CD4-positive, alpha-beta T cell treated with Interleukin-15 for 4 hours (primary cell): ENCODE measurements at regions not wholly inside any gene's neighbourhood (a gene's known extent, or its start where the extent isn't known, plus 50 kb on each side); places are given as distances from the start of the nearest gene placed in this dataset.

Experiments used
- DNase-seq: peaks from one replicate; pipeline ENCODE4 v3.0.0-alpha.2; 2020; ENCODE audit warnings: low spot score

- no peak for DNase-seq
These were observed 128.7 kb upstream of the ATP6AP2 start for GRCh38 chrX:40452031-40452430.

GRCh38 chrX:40449956-40450706 is 130.6 kb upstream of the ATP6AP2 start:
- DNase-seq, result no peak

GRCh38 chrX:40449396-40449795 is 131.4 kb upstream of the ATP6AP2 start:
- no peak for DNase-seq

- DNase-seq, result no peak
These were observed 132.0 kb upstream of the ATP6AP2 start for GRCh38 chrX:40448793-40449192.

GRCh38 chrX:40446921-40447320 is 133.8 kb upstream of the ATP6AP2 start:
- no peak for DNase-seq

DNA sequence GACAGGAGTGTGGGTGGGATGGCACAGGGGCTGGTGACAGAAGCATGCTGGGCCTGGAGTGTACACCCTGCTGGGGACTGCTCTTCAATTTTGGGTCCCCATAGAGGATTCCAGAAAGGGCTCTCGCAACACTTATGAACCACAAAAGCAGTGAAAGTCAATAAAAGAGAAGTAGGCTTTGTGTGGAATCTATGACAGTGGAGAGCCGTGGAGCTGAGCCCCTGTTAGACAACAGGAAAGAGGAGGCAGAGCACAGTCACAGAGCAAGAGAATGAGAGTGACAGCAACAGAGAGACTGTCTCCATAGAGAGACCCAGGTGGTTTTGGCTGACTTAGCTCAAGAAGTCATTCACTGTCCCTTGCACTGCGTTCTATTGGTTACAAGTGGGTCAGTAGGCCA is 135.1 kb upstream of the ATP6AP2 start:
- no peak for DNase-seq

DNA sequence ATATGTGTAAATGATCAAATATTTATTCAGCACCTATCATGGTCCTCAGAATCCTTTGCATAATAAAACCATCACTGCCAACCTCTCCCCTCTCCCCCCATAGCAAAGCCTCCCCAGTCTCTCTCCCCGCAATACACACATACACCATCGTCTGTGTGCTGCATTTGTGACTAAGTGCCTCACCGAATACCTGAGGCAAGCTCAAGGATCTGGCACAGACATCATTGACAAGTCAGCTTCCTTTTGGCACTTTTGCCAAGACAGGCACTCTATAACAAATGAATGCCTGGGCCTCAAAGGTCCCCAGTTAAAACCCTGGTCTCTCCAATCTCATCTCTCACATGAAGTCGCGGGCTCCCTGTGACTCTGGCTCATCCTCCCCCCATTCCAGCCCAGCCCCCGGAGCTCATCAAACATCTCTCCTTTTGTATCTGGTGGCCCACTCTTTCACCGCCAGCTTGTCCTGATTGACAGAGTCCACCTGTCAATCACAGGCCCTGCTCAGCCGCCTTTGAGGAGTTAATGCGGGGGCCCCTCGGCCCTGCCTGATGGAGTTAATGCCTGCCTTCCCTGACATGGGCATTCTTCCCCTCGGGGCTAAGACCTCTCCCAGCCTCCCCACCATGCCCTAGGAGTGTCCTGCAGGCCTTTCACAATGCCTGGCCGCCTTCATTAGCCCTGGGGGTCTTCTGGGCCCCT is 135.8 kb upstream of the ATP6AP2 start:
- DNase-seq, result no peak

DNA sequence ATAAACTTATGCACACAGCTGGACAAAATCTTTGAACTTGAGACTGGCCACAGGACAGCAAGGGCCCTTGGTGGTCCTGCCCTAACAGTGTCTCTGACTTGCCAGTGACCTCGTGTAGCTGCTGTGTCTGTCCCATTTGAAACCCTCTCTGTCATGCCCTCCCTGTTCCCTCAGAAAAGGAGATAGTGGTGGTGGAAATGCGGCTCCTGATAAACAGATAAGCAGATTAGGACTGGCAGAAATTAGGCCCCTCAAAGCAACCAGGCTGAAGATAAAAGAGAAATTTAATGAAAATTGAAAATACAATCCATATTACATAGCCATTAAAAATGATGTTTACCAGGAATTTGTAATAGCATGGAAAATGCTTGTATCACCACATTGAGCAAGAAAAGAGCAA is 136.6 kb upstream of the ATP6AP2 start:
- no peak for DNase-seq

- DNase-seq, result no peak
These were observed 139.9 kb upstream of the ATP6AP2 start for GRCh38 chrX:40440866-40441265.

DNA sequence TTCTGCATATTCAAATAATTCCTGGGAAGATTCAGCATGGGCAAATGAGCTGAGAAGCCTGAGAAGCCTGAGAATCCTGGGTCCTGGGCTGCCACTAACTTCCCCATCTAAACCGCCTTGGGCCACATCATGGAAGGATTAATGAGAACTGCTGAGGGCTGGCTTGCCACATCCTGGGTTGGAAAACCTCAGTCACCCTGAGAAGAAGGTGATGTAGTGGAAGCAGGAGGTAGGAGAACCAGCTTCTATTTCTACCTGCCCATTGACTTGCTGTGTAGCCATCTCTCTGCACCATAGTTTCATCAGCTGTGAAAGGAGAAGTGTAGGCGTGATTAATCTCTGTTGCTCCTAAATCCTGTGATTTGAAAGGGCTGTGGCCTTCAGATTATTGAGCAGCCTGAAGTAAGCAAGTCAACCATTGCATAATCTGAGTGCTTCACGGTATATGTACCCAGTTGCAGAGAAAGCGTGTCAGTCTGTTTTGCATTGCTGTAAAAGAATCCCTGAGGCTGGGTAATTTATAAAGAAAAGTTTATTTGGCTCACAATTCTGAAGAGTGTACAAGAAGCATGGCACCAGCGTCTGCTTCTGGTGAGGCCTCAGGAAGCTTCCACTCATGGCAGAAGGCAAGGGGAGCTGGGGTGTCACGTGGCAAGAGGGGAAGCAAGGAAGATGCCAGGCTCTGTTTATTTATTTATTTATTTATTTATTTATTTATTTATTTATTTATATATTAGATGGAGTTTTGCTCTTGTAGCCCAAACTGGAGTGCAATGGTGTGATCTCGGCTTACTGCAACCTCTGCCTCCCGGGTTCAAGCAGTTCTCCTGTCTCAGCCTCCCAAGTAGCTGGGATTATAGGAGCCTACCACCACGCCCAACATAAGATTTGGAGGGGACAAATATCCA is 140.9 kb upstream of the ATP6AP2 start:
- no peak for DNase-seq

DNA sequence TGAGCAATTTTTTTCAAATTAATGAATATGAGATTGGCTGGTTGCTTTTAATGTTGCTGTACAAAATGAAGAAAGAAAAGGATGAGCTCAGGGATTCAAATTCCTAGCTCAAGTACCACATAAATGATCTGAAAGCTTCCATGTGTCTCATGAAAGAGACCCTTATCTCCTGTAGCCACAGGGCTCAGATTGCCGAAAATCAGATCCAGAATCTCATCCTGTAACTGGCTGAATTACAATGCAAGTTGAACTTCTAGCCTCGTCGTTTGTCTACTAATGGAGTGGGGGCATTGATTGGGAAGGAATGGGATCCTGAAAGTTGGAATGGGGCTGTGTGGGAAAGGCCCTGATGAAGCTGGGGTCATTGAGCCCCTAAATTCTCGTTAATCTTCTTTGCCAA is 143.4 kb upstream of the ATP6AP2 start:
- no peak for DNase-seq

GRCh38 chrX:40434947-40435346 is 145.8 kb upstream of the ATP6AP2 start:
- no peak for DNase-seq

GRCh38 chrX:40434443-40434842 is 146.3 kb upstream of the ATP6AP2 start:
- no peak for DNase-seq

DNA sequence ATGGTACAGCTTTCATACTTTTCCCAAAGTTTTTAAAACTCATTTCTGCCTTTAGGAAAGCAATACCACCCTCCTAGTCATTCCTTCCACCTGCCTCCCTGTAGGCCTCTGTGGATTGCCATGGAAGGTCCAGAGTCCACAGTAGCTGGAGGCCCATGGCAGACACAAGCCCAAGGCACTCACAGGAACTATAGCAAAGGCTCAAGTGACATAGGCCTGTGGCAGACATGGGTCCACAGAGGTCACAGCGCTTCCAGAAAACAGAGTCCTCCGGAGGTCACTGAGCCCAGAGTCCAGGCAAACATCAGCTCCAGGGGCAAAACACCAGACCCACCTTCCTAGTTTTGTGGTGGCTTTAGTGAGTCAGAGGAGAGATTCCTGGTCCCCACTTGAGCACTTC is 147.6 kb upstream of the ATP6AP2 start:
- no peak for DNase-seq

- no peak for DNase-seq
These were observed 156.5 kb upstream of the ATP6AP2 start for GRCh38 chrX:40424259-40424658.

DNA sequence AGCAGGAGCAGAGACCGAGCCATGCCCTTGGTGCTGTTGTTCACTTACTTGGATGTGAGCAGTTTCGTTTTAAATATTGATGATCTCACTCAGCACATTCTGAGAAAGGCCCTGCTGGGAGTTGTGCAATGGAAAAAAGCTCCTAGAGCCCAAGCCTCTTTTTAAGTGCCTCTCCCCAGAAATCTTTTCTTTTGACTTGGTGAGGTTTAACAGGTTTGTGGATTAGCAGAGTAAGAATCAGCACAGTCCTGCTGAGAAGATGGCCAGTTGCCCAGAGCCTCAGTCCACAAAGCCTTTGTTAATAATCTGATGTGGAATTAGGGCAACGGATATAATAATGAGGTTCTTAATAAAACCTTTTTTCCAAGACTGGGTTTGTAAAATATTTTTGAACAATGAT is 157.5 kb upstream of the ATP6AP2 start:
- DNase-seq, result no peak

GRCh38 chrX:40422021-40422420 is 158.7 kb upstream of the ATP6AP2 start:
- no peak for DNase-seq

DNA sequence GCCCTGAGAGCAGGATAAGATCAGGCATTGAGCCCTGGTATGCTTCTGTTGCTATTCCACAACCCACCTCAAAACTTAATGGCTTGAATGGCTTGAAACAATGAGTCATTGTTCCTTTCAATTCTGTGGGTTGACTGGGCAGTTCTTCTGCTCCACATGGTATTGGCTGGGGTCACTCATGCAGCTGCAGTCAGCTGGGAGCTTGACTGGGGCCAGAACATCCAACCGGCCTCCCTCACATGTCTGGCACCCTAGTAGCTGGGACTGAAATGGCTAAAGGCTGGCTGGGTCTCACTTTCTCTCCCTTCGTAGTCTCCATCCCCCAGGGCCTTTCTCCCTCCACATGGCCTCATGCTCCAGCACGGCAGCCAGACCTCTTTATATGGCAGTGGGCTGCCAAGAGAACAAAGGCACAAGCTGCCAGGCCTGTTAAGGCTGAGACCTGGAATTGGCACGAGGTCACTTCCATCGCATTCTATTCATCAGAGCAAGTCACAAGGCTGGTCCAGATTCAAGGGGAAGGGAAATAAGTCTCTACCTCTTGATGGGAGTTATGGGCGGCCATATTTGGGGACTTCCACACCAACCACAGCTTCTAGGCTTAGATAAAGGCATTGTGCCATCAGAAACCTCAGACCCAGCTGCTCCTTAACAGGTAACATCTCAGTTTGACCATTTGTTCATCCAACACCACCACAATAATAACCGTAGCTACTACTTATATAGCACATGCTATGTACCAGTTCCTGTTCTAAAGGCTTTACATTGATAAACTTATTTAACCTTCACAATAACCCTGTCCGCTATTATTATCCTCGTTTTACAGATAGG is 159.7 kb upstream of the ATP6AP2 start:
- no peak for DNase-seq

- DNase-seq, result no peak
These were observed 162.0 kb upstream of the ATP6AP2 start for GRCh38 chrX:40418813-40419195.

- DNase-seq, result no peak
These were observed 162.5 kb upstream of the ATP6AP2 start for GRCh38 chrX:40418146-40418812.

GRCh38 chrX:40415675-40416074 is 165.1 kb upstream of the ATP6AP2 start:
- no peak for DNase-seq
